K562 (cell line): ENCODE measurements at regions not wholly inside any gene's neighbourhood (a gene's known extent, or its start where the extent isn't known, plus 50 kb on each side); places are given as distances from the start of the nearest gene placed in this dataset.

ENCODE experiments used
- ATAC-seq: fragments of 200-7000 bp; cut with Tn5 transposase; 3 replicates; pipeline ENCODE4 v1.9.1; 2020; ENCODE audit warnings: moderate library complexity
- BruUV-seq: library from RNA; stranded (reverse); fragments of 400-500 nt; replicated peaks from 2 replicates; lab custom pipeline; 2021; lab: Mats Ljungman, UMichigan
- CTCF ChIA-PET: fragments of 300-600 bp; formaldehyde crosslinking; extraction: SDS; loops from one replicate; lab custom pipeline; 2021; ENCODE audit warnings: low intra/inter-chr PET ratio; lab: Yijun Ruan, JAX
- POLR2A ChIA-PET: fragments of 300-600, 350-650 bp; sonication (Branson Sonifier 250); formaldehyde crosslinking; extraction: SDS; loops from one replicate; lab custom pipeline; 2021; ENCODE audit warnings: antibody characterized with exemption, inconsistent platforms; lab: Yijun Ruan, JAX
- DNase-seq, 4 experiments: peaks; one replicate each; pipeline versions ENCODE4 v3.0.0 to v3.0.0-alpha.2; 2011 to 2018; ENCODE audit warnings: low spot score in 3 of 4, mixed read lengths in 3 of 4; ENCODE audit errors: extremely low read depth in 1 of 4
- FAIRE-seq: peaks from 2 replicates; lab custom pipeline; 2011; peaks lifted over from hg19 to GRCh38; lab: Jason Lieb, UNC
- H2AFZ ChIP-seq: 2 replicates; pipeline ENCODE4 v1.6.0; 2011; ENCODE audit warnings: low read depth, low read length, control low read depth, inconsistent platforms
- H3K27ac ChIP-seq: fragments of 200-600 bp; 3 replicates; pipeline ENCODE4 v1.8.0; 2011; ENCODE audit warnings: low read depth, mild to moderate bottlenecking, control low read depth, inconsistent platforms, low read length, moderate library complexity, mixed read lengths; ENCODE audit errors: extremely low read depth
- H3K27me3 ChIP-seq, 2 experiments: fragments of 300-600 bp in 1 of 2; 2 replicates in 1 of 2; 3 replicates in 1 of 2; pipeline versions ENCODE4 v1.6.0 to v1.8.0; 2011; ENCODE audit warnings: inconsistent platforms in 2 of 2, low read length in 2 of 2, mild to moderate bottlenecking in 1 of 2, mixed read lengths in 1 of 2, moderate library complexity in 1 of 2; ENCODE audit not compliant: control insufficient read depth in 2 of 2, insufficient read depth in 2 of 2
- H3K36me3 ChIP-seq: fragments of 300-600 bp; 3 replicates; pipeline ENCODE4 v1.8.0; 2011; ENCODE audit warnings: mild to moderate bottlenecking, low read length, inconsistent platforms; ENCODE audit not compliant: control insufficient read depth, insufficient read depth
- H3K4me1 ChIP-seq, 2 experiments: fragments of 200-600 bp in 1 of 2; replicated peaks in 1 of 2; 2 replicates in 1 of 2; 3 replicates in 1 of 2; pipeline versions ENCODE4 v1.5.1 to v1.8.0; 2011; ENCODE audit warnings: inconsistent platforms in 2 of 2, low read length in 2 of 2, mild to moderate bottlenecking in 1 of 2, mixed read lengths in 1 of 2, moderate library complexity in 1 of 2; ENCODE audit not compliant: control insufficient read depth in 2 of 2, insufficient read depth in 2 of 2
- H3K4me2 ChIP-seq: 2 replicates; pipeline ENCODE4 v1.6.1; 2011; ENCODE audit warnings: low read length, control low read depth, inconsistent platforms, mixed read lengths; ENCODE audit not compliant: insufficient read depth
- H3K4me3 ChIP-seq: fragments of 200-600 bp; sonication (generic), shearing (Covaris generic); 2 replicates; pipeline ENCODE4 v1.5.1; 2016; ENCODE audit warnings: control low read depth, inconsistent platforms
- H3K79me2 ChIP-seq: fragments of 200-600 bp; 3 replicates; pipeline ENCODE4 v1.8.0; 2011; ENCODE audit warnings: low read length, inconsistent platforms; ENCODE audit not compliant: control insufficient read depth, insufficient read depth
- H3K9ac ChIP-seq, 2 experiments: 2 replicates each; pipeline versions ENCODE4 v1.6.0 to v1.6.1; 2011; ENCODE audit warnings: low read depth in 2 of 2, low read length in 2 of 2, control low read depth in 1 of 2, inconsistent platforms in 1 of 2, mild to moderate bottlenecking in 1 of 2, mixed read lengths in 1 of 2; ENCODE audit not compliant: insufficient read depth in 1 of 2
- H3K9me1 ChIP-seq: one replicate; pipeline ENCODE4 v1.6.0; 2011; ENCODE audit warnings: inconsistent platforms, mild to moderate bottlenecking, low read length, moderate library complexity; ENCODE audit not compliant: control insufficient read depth, insufficient read depth
- H3K9me3 ChIP-seq: replicated peaks from 2 replicates; pipeline ENCODE4 v1.5.1; 2011; ENCODE audit warnings: low read depth, low read length, inconsistent platforms; ENCODE audit not compliant: control insufficient read depth, insufficient read depth
- H4K20me1 ChIP-seq: replicated peaks from 2 replicates; pipeline ENCODE4 v1.6.1; 2011; ENCODE audit warnings: low read length, inconsistent platforms, mixed read lengths; ENCODE audit not compliant: control insufficient read depth, insufficient read depth
- ATF1 ChIP-seq, 2 experiments: fragments of 450-650 bp in 1 of 2; IDR thresholded peaks; 2 replicates each; pipeline ENCODE4 v1.6.1; 2016; ENCODE audit warnings: missing compliant biosample characterization in 1 of 2, missing genetic modification characterization in 1 of 2
- HCFC1 ChIP-seq: IDR thresholded peaks from 2 replicates; pipeline ENCODE4 v1.6.1; 2012; ENCODE audit warnings: low read depth, low read length, improper control_type of control experiment
- HLTF ChIP-seq: fragments of 450-650 bp; IDR thresholded peaks from 2 replicates; pipeline ENCODE4 v1.6.1; 2016
- HMGXB4 ChIP-seq: sonication (generic); formaldehyde crosslinking; IDR thresholded peaks from 2 replicates; pipeline ENCODE4 v1.8.1; 2023; ENCODE audit warnings: mild to moderate bottlenecking, missing genetic modification reagents
- JUND ChIP-seq, 2 experiments: IDR thresholded peaks; 2 replicates in 1 of 2; 3 replicates in 1 of 2; pipeline ENCODE4 v1.6.1; 2011; ENCODE audit warnings: borderline replicate concordance in 2 of 2, low read depth in 2 of 2, low read length in 2 of 2, improper control_type of control experiment in 1 of 2, missing biosample characterization in 1 of 2, missing genetic modification characterization in 1 of 2, missing genetic modification reagents in 1 of 2
- NBN ChIP-seq: fragments of 450-650 bp; IDR thresholded peaks from 2 replicates; pipeline ENCODE4 v1.6.1; 2016; ENCODE audit warnings: low read depth, mild to moderate bottlenecking
- NUFIP1 ChIP-seq: fragments of 450-650 bp; IDR thresholded peaks from 2 replicates; pipeline ENCODE4 v1.6.1; 2018; ENCODE audit not compliant: partially characterized antibody
- RERE ChIP-seq: sonication (generic); formaldehyde crosslinking; IDR thresholded peaks from 2 replicates; pipeline ENCODE4 v1.8.0; 2023; ENCODE audit warnings: missing genetic modification reagents, mild to moderate bottlenecking, borderline replicate concordance
- SOX6 ChIP-seq: fragments of 450-650 bp; IDR thresholded peaks from 2 replicates; pipeline ENCODE4 v1.6.1; 2014; ENCODE audit warnings: mild to moderate bottlenecking
- TCF7 ChIP-seq: sonication (generic); IDR thresholded peaks from 2 replicates; pipeline ENCODE4 v1.6.1; 2016; ENCODE audit warnings: antibody characterized with exemption, borderline replicate concordance
- TCF7L2 ChIP-seq: fragments of 150-350 bp; IDR thresholded peaks from 2 replicates; pipeline ENCODE4 v1.6.1; 2016; ENCODE audit warnings: low read depth, mild to moderate bottlenecking, low read length, moderate library complexity
- ZNF165 ChIP-seq: fragments of 250-450 bp; sonication (Bioruptor Pico); IDR thresholded peaks from 2 replicates; pipeline ENCODE4 v1.4.0; 2020; ENCODE audit warnings: borderline replicate concordance
- ZNF263 ChIP-seq: sonication (generic); formaldehyde crosslinking; IDR thresholded peaks from 2 replicates; pipeline ENCODE4 v1.8.0; 2022; ENCODE audit warnings: mild to moderate bottlenecking, missing genetic modification reagents, borderline replicate concordance
- ZNF551 ChIP-seq: fragments of 250-450 bp; sonication (Bioruptor Pico); IDR thresholded peaks from 2 replicates; pipeline ENCODE4 v1.5.0; 2021; ENCODE audit warnings: mild to moderate bottlenecking, moderate library complexity
- ZNF639 ChIP-seq, 2 experiments: fragments of 200-800 bp in 1 of 2; sonication (Bioruptor generic) in 1 of 2; sonication (generic) in 1 of 2; formaldehyde crosslinking in 1 of 2; IDR thresholded peaks in 1 of 2; conservative IDR thresholded peaks in 1 of 2; 2 replicates each; pipeline versions ENCODE4 v1.5.0 to v1.6.1; 2016 to 2020; ENCODE audit warnings: missing compliant biosample characterization in 1 of 2, missing genetic modification characterization in 1 of 2, missing genetic modification reagents in 1 of 2
- WGBS: fragments of 100-300 bp; shearing (Covaris generic); methylation state at CpG from one replicate; pipeline ENCODE4 v1.1.6; 2016; ENCODE audit warnings: low coverage, mixed read lengths; ENCODE audit not compliant: insufficient coverage; ENCODE audit errors: missing lambda C conversion rate; 5-methylcytosine and 5-hydroxymethylcytosine counted together
- in situ Hi-C: fragments of 300-500 bp; cut with MboI; formaldehyde crosslinking; loops from 4 replicates; pipeline ENCODE4 v1.15.0; 2018; ENCODE audit warnings: inconsistent platforms, mixed read lengths
- intact Hi-C: fragments of 100-400 bp; cut with micrococcal nuclease; formaldehyde crosslinking; loops from 2 replicates; pipeline ENCODE4 v1.14.2; 2022

GRCh38 chr4:79653871-79654270 is 245.8 kb upstream of the GK2 start:
- Histone ChIP-seq H3K9me3 (peaks cover 5% of the 10 kb centered on the region; the same call in 1 of the 2 replicates), H2AFZ (peak overlapping the region; percentile 42; the same call in 1 of the 2 replicates), H3K9ac (no peak overlapping the region), H3K36me3 (no peaks in the 10 kb centered on the region), H3K4me2 (no peak overlapping the region), H3K4me1 (no peaks in the 10 kb centered on the region; a peak in 1 of 5 replicates), H3K27me3 (no peaks in the 10 kb centered on the region), H3K27ac (no peak overlapping the region), H3K79me2 (no peaks in the 10 kb centered on the region), H3K9me1 (no peaks in the 10 kb centered on the region), H4K20me1 (no peaks in the 10 kb centered on the region), H3K4me3 (no peak overlapping the region)
- no peak for ATAC-seq
- DNase-seq: no peak
- intact Hi-C loops: no loop called here
- ChIA-PET CTCF (no interaction called here), POLR2A (no interaction called here)
- no TSS peak for BruUV-seq
- WGBS: 43% methylated on average over 5 of the region's 5 CpGs
- no peak for FAIRE-seq
- in situ Hi-C loops: no loop called here
- TF ChIP-seq NBN (no peak), ZNF639 (CRISPR knock-in tag; conservative IDR thresholded peaks at IDR 0.05 in 1 of 2, IDR thresholded peaks at IDR 0.05 in 1 of 2) (no peak), HMGXB4 (no peak), NUFIP1 (no peak), HCFC1 (no peak), ZNF263 (CRISPR knock-in tag) (no peak), JUND (IDR thresholded peaks at IDR 0.05; ENCODE audit: borderline replicate concordance, low read depth, low read length) (no peak), JUND (tag; IDR thresholded peaks at IDR 0.05; ENCODE audit: borderline replicate concordance, low read depth, low read length) (no peak), TCF7 (no peak), ZNF165 (no peak), ZNF551 (CRISPR knock-in tag) (no peak), SOX6 (no peak), ATF1 (CRISPR knock-in tag; IDR thresholded peaks at IDR 0.05) (no peak), ATF1 (tag; IDR thresholded peaks at IDR 0.05) (no peak), HLTF (no peak), TCF7L2 (no peak), RERE (CRISPR knock-in tag) (no peak)
